ENCODE measurements at regions not wholly inside any gene's neighbourhood (a gene's known extent, or its start where the extent isn't known, plus 50 kb on each side); places are given as distances from the start of the nearest gene placed in this dataset.

- DNase-seq (ENCODE audit: low spot score): peak; percentile 7
These were observed 413.5 kb upstream of the SEL1L start for GRCh38 chr14:81946834-81947798.

DNA sequence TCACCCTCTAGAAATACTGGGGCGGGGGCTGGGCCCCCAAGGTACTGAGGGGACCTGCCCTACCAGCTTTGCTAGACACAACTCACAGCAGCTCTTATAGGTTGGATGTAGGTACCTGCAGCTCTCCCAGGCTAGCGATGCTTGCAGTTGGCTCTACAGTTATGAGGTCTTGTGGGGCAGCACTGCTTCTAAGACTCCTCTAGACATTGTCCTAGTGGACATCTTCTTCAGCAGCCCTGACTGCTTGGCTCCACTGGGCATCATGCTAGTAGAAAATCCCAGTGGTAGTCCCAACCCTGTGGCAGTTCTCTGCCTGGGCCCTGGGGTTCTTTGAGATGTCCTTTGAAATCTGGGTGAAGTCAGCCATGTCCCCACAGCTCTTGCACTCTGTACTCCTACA lies 419.3 kb upstream of the SEL1L start:
- DNase-seq (ENCODE audit: low spot score): no peak

- DNase-seq (ENCODE audit: low spot score): no peak
These were observed 419.8 kb upstream of the SEL1L start for GRCh38 chr14:81953419-81953818.

GRCh38 chr14:81955123-81955522 lies 421.5 kb upstream of the SEL1L start:
- DNase-seq (ENCODE audit: low spot score): no peak

DNA sequence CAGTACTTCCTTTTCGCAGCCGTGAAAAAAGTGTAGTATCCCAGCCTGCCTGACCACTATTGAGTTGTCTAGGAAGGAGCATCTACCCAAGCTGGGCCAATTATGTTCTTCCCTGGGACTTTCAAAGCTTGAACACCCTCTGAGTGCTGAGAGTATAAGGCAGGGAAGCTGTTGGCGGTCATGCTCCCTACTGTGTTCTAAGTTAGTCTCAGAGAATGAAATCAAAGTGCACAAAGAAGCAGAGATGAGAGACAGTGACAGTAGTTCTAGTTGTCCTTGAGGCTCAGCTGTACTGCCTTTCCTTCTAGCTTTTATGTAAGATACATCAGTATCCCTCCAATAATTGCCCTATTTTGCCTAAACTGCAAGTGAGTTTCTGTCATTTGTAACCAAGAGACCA lies 427.1 kb upstream of the SEL1L start:
- no peak for DNase-seq (ENCODE audit: low spot score)

- DNase-seq (ENCODE audit: low spot score): no peak
These were observed 430.2 kb upstream of the SEL1L start for GRCh38 chr14:81963846-81964245.

DNA sequence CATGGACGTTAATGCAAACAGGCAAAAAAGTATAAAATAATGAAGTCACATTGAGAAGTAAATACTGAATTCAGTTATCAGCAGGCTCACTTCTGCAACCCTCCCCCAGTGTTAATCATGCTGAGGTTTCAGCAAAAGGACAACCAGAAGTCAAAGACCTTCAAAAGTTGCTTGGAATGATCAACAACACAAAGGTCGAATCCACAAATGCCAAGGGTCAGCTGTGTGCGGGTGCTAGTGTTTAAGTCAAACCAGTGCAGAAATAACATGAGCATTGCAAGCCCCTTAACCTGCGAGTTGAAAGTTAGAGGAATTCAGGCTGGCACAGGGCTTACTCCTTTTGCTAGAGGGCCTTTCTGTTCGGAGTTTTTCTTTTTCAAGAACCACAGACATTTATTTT lies 436.7 kb upstream of the SEL1L start:
- no peak for DNase-seq (ENCODE audit: low spot score)

DNA sequence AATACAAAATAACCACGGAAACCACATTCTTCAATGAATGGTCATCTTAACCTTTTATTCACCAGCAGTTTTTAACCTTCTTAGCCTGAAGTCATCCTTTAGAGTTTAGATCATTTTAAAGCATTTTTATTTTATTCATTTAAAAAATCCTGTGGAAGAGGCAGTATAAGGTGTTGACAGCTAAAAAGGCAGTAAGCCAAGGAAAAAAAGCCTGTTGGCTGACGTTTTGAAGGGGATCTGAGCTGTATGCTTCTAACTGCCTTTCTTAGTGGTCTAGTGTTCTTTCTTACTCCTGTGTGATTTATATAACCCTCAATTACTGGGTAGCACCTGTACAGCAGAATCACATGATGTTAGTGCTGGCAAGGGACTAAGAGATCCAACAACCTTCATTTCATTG lies 438.3 kb upstream of the SEL1L start:
- DNase-seq (ENCODE audit: low spot score): no peak

GRCh38 chr14:81972601-81973000 lies 438.9 kb upstream of the SEL1L start:
- no peak for DNase-seq (ENCODE audit: low spot score)

DNA sequence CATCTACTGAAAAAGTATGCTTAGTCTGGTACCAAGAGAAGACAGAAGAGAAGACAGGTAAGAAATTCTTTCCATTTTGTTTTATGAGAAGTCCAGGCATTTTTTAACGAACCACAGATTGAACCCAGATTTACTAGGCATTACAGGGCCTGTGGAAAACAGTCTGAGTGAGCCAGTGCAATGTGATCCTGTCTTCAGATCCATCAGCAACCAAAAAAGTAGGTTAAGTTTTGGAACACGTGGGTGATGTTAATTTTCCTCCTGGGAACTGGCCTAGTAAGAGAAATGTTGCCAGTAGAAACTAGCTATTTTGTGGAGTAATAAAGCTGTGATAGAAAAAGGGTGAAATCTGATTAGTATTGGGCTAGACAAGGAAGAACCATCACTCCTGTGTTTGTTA lies 440.9 kb upstream of the SEL1L start:
- DNase-seq (ENCODE audit: low spot score): no peak

DNA sequence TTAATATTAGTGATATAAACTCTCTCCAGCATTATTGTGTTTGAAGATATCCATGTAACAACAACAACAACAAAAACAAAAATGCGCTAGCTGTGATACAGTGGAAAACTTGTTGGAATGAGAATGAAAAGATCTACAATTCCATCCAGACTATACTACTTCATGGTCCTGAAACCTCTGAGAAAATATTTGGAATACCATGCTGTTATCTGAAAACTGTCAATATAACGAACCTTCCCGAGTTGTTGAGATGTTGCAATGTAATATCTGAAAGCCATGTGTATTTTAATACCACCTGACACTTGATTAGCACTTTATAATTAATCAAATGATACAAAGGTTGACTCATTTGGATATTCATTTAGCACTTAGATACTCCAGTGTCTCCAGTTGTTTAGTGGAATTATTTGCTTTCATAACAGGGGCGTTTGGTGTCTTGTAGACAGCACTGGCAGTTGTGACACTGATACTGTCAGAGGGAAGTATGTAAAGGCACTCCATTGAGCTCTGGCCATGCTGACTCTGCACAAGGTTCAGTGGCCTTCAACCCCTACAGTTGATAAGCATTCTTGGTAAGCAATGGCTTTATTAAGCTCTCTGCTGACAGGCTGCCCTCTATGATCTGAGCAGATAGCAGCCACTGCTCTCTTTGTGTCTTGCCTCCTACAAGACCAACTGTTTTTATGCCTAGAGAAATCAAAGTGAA lies 447.1 kb upstream of the SEL1L start:
- DNase-seq (ENCODE audit: low spot score): no peak

DNA sequence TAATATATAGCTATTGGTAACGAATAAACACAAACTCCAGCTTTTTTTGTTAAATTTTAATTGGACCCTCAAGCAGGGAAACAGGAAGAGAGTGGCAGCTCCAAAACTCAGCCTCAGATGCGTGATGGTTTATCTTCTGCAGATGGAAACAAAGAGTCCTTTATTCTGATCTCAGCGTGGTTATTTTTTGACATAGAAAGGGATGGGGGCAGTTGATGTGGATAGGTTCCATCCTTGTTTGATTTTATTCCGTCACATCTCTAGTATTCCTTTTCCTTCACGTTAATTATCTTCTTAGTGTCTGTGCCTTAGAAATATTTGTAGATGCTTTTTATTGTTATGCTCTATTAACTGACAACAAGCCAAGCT lies 447.6 kb upstream of the SEL1L start:
- no peak for DNase-seq (ENCODE audit: low spot score)

- DNase-seq (ENCODE audit: low spot score): no peak
These were observed 448.4 kb upstream of the SEL1L start for GRCh38 chr14:81982046-81982445.

- DNase-seq (ENCODE audit: low spot score): no peak
These were observed 452.4 kb upstream of the SEL1L start for GRCh38 chr14:81986005-81986404.

DNA sequence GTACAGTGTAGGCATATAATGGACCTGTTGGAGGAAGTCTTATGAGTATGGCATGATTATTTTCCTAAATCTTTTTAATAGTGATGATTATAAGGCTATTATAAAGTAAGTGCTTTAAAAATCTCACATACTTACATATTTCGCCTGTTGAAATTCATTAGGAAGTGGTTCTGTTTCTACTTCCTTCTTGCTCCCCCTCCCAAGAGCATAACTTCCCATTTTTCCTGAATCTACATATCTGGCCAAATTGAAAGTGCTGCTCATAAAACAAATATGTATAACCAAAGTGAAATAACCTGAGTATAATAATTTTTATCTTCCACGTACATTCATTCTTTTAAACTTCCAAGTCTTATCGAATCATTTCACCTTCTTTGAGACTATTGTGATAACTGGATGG lies 455.6 kb upstream of the SEL1L start:
- no peak for DNase-seq (ENCODE audit: low spot score)

GRCh38 chr14:81990312-81990761 lies 456.7 kb upstream of the SEL1L start:
- DNase-seq (ENCODE audit: low spot score): peak; percentile 45

GRCh38 chr14:81991998-81992397 lies 458.3 kb upstream of the SEL1L start:
- DNase-seq (ENCODE audit: low spot score): no peak

- DNase-seq (ENCODE audit: low spot score): no peak
These were observed 459.8 kb upstream of the SEL1L start for GRCh38 chr14:81993432-81993831.

DNA sequence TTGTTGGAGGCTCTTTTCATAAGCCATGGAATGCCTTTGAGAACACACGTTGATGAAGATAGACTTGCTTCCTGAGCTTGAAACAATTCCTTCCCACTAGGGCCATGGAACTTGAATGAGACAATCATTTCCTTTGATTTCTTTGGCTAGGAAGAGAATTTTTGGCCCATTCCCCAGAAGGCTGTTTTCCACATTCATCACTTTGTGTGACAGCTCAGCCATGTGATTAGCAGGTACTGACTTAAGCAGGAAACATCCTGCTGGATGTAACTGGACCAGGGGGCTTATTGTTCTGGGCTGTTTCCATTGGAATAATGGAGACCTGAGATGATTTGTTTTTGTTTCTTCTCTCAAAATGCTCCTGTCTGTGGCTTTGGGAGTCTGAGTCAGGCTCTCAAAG lies 469.8 kb upstream of the SEL1L start:
- peak; percentile 10 for DNase-seq (ENCODE audit: low spot score)

GRCh38 chr14:82009076-82009475 lies 475.4 kb upstream of the SEL1L start:
- no peak for DNase-seq (ENCODE audit: low spot score)

- DNase-seq (ENCODE audit: low spot score): no peak
These were observed 476.3 kb upstream of the SEL1L start for GRCh38 chr14:82009993-82010392.

DNA sequence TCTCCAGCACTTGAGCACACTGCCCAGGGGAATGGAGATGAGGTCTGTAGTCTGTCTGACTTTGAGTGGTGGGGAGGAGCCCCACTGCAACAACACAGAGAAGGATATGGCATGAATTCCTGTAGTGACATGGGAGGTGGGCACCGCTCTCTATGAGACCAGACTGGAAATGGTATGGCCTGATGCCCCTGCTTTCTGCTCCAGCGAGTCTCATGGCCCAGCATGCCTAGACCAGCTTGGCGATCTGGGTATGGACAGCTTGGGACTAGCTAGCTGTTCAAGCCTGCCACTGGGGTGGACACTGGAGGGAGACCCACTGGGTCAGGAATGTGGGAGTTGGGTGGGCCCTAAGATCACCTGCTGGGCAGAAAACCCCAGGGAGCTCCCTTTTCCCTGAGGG lies 477.8 kb upstream of the SEL1L start:
- no peak for DNase-seq (ENCODE audit: low spot score)

DNA sequence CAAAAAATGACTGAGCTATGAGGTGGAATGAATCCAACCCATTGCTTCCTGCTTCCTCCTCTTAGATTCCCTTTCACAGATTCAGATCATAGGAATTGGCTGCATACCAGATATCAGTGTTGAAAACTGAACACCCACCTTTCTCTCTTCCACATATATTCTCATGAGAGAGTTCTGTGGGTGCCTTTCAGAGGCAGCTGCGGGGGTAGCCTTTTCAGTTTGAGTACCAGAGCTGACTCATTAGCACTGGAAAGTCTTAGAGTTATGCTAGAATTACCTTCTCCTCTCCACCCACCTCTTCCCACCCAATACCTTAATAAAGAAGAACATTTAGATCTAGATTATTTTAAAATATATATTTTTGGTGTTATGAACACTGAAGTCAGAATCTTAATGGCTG lies 495.4 kb upstream of the SEL1L start:
- no peak for DNase-seq (ENCODE audit: low spot score)

Measured in H4 (cell line).